AG04450 (cell line): ENCODE measurements at regions not wholly inside any gene's neighbourhood (a gene's known extent, or its start where the extent isn't known, plus 50 kb on each side); places are given as distances from the start of the nearest gene placed in this dataset.

Experiments
- CTCF ChIA-PET: fragments of 300-600, 350-600 bp; formaldehyde crosslinking; extraction: SDS; loops from one replicate; lab custom pipeline; 2022; ENCODE audit warnings: antibody characterized with exemption, inconsistent platforms; lab: Charles Lee
- POLR2A ChIA-PET: fragments of 350-600 bp; formaldehyde crosslinking; extraction: SDS; loops from one replicate; lab custom pipeline; 2021; ENCODE audit warnings: antibody characterized with exemption, inconsistent platforms; lab: Yijun Ruan, JAX
- DNase-seq: peaks from one replicate; pipeline ENCODE4 v3.0.0-alpha.2; 2011; ENCODE audit warnings: low read depth, low spot score
- H3K27ac ChIP-seq: one replicate; pipeline ENCODE4 v1.5.1; 2012; ENCODE audit warnings: low read depth, low read length, control low read depth
- H3K27me3 ChIP-seq: one replicate; pipeline ENCODE4 v1.6.0; 2012; ENCODE audit warnings: low read length; ENCODE audit not compliant: control insufficient read depth, insufficient read depth
- H3K4me3 ChIP-seq: 2 replicates; pipeline ENCODE4 v1.5.1; 2011; ENCODE audit warnings: mild to moderate bottlenecking, low read depth, low read length, control low read depth
- H3K9me3 ChIP-seq: 2 replicates; pipeline ENCODE4 v1.5.1; 2012; ENCODE audit warnings: low read length; ENCODE audit not compliant: control insufficient read depth, insufficient read depth
- TF ChIP-seq, protein P1 (sequence below): IDR thresholded peaks from 2 replicates; pipeline ENCODE4 v1.5.1; 2011; ENCODE audit warnings: low read depth, low read length, control low read depth, inconsistent platforms

GRCh38 chr20:20765696-20766365 lies 53.4 kb upstream of the RALGAPA2 start:
- POLR2A ChIA-PET, result no interaction called here
- Histone ChIP-seq H3K4me3 (no peak overlapping the region), H3K27ac (no peak overlapping the region), H3K9me3 (peaks cover 10% of the 10 kb centered on the region), H3K27me3 (no peaks in the 10 kb centered on the region)
- CTCF ChIA-PET, result no interaction called here
- no peak for DNase-seq
- TF ChIP-seq, protein P1, sequence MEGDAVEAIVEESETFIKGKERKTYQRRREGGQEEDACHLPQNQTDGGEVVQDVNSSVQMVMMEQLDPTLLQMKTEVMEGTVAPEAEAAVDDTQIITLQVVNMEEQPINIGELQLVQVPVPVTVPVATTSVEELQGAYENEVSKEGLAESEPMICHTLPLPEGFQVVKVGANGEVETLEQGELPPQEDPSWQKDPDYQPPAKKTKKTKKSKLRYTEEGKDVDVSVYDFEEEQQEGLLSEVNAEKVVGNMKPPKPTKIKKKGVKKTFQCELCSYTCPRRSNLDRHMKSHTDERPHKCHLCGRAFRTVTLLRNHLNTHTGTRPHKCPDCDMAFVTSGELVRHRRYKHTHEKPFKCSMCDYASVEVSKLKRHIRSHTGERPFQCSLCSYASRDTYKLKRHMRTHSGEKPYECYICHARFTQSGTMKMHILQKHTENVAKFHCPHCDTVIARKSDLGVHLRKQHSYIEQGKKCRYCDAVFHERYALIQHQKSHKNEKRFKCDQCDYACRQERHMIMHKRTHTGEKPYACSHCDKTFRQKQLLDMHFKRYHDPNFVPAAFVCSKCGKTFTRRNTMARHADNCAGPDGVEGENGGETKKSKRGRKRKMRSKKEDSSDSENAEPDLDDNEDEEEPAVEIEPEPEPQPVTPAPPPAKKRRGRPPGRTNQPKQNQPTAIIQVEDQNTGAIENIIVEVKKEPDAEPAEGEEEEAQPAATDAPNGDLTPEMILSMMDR, result no peak

GRCh38 chr20:20763650-20764049 lies 51.2 kb upstream of the RALGAPA2 start:
- CTCF ChIA-PET, result no interaction called here
- TF ChIP-seq, protein P1, result no peak

More at GRCh38 chr20:20763650-20764049, 51.2 kb upstream of the RALGAPA2 start:
- H3K4me3 ChIP-seq, result no peak overlapping the region
- peaks cover 9% of the 10 kb centered on the region for H3K9me3 ChIP-seq
- no peak for DNase-seq
- POLR2A ChIA-PET, result no interaction called here
- no peak overlapping the region for H3K27ac ChIP-seq
- H3K27me3 ChIP-seq, result no peaks in the 10 kb centered on the region
